Tibial artery (tissue), 4 donors: ENCODE measurements at regions not wholly inside any gene's neighbourhood (a gene's known extent, or its start where the extent isn't known, plus 50 kb on each side); places are given as distances from the start of the nearest gene placed in this dataset.

Experiments
- DNase-seq, 2 donors: peaks; one replicate each; pipeline ENCODE4 v3.0.0-alpha.2; 2019
- H3K27ac ChIP-seq, 2 donors: fragments of 200-600 bp; sonication (generic) in 1 of 2; 1 replicate in 1 of 2; 2 replicates in 1 of 2; pipeline ENCODE4 v1.5.1; 2018 to 2019; ENCODE audit warnings: mild to moderate bottlenecking in 1 of 2
- H3K27me3 ChIP-seq, 2 donors: fragments of 200-600 bp; sonication (generic) in 1 of 2; one replicate each; pipeline versions ENCODE4 v1.5.1 to v1.6.0; 2016 to 2019
- H3K36me3 ChIP-seq, 3 donors: fragments of 200-600 bp; sonication (generic) in 2 of 3; one replicate each; pipeline ENCODE4 v1.5.1; 2016 to 2019; ENCODE audit warnings: mild to moderate bottlenecking in 2 of 3
- H3K4me1 ChIP-seq, 4 donors: fragments of 200-600 bp; sonication (generic) in 2 of 4; 1 replicate in 3 of 4; 2 replicates in 1 of 4; pipeline ENCODE4 v1.5.1; 2016 to 2019
- H3K4me3 ChIP-seq, 2 donors: fragments of 200-600 bp; sonication (generic) in 1 of 2; 1 replicate in 1 of 2; 2 replicates in 1 of 2; pipeline ENCODE4 v1.5.1; 2018 to 2019; ENCODE audit warnings: mild to moderate bottlenecking in 2 of 2
- H3K9me3 ChIP-seq, 3 donors: fragments of 200-600 bp; sonication (generic) in 1 of 3; one replicate each; pipeline ENCODE4 v1.5.1; 2016 to 2019
- intact Hi-C: fragments of 100-400 bp; cut with DNase I; formaldehyde crosslinking; loops from one replicate; pipeline ENCODE4 v1.15.0; 2023; ENCODE audit warnings: low total_unique reads
- TF ChIP-seq, protein P1 (sequence below), 2 experiments: fragments of 200-600 bp in 1 of 2; fragments of 450-650 bp in 1 of 2; IDR thresholded peaks; one replicate each; pipeline ENCODE4 v1.5.1; 2017 to 2019; ENCODE audit warnings: antibody characterized with exemption in 2 of 2, mild to moderate bottlenecking in 1 of 2, moderate library complexity in 1 of 2

- intact Hi-C loops, result no loop called here
- H3K9me3 ChIP-seq, result no peaks in the 10 kb centered on the region
- no peak overlapping the region for H3K4me3 ChIP-seq
- TF ChIP-seq, protein P1, sequence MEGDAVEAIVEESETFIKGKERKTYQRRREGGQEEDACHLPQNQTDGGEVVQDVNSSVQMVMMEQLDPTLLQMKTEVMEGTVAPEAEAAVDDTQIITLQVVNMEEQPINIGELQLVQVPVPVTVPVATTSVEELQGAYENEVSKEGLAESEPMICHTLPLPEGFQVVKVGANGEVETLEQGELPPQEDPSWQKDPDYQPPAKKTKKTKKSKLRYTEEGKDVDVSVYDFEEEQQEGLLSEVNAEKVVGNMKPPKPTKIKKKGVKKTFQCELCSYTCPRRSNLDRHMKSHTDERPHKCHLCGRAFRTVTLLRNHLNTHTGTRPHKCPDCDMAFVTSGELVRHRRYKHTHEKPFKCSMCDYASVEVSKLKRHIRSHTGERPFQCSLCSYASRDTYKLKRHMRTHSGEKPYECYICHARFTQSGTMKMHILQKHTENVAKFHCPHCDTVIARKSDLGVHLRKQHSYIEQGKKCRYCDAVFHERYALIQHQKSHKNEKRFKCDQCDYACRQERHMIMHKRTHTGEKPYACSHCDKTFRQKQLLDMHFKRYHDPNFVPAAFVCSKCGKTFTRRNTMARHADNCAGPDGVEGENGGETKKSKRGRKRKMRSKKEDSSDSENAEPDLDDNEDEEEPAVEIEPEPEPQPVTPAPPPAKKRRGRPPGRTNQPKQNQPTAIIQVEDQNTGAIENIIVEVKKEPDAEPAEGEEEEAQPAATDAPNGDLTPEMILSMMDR (IDR thresholded peaks at IDR 0.05), result no peak
- DNase-seq, result no peak
- H3K27me3 ChIP-seq, result no peaks in the 10 kb centered on the region
- H3K4me1 ChIP-seq, result no peaks in the 10 kb centered on the region
- no peaks in the 10 kb centered on the region for H3K36me3 ChIP-seq
- no peak overlapping the region for H3K27ac ChIP-seq
Observed at GRCh38 chr12:60402996-60403395, 807.2 kb downstream of the SLC16A7 start.

GRCh38 chr12:60415351-60415750, 819.5 kb downstream of the SLC16A7 start:
- H3K9me3 ChIP-seq, result peaks cover 0 to 5% (median 0%) of the 10 kb centered on the region in 3 donors
- H3K4me3 ChIP-seq, result no peak overlapping the region
- TF ChIP-seq, protein P1 (IDR thresholded peaks at IDR 0.05), result no peak
- no peak overlapping the region for H3K27ac ChIP-seq
- H3K27me3 ChIP-seq, result no peaks in the 10 kb centered on the region
- intact Hi-C loops, result no loop called here
- no peaks in the 10 kb centered on the region for H3K36me3 ChIP-seq
- H3K4me1 ChIP-seq, result no peaks in the 10 kb centered on the region
- no peak for DNase-seq

DNA sequence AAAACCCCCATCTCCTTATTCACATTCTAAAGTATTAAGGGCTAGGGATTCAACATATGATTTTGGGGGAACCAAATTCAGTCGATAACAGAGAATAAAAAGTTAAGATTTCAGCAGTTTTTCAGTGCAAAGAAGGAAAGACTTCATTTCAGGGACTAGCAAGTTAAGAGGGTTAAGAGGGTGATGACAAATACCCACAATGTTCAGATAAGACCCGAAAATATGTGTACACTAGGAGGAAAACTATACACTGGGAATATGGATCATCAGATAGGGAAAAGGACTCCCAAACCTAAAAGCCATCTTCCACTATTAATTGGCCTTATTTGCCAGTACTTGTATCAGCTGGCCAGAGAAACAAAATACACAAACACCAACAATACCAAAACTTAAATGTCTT, 824.2 kb downstream of the SLC16A7 start:
- Histone ChIP-seq H3K27ac (no peak overlapping the region), H3K4me3 (no peak overlapping the region), H3K36me3 (no peaks in the 10 kb centered on the region), H3K27me3 (no peaks in the 10 kb centered on the region), H3K9me3 (peaks cover 0 to 5% (median 2%) of the 10 kb centered on the region in 3 donors), H3K4me1 (no peaks in the 10 kb centered on the region)
- no peak for DNase-seq
- TF ChIP-seq, protein P1 (IDR thresholded peaks at IDR 0.05), result no peak
- intact Hi-C loops, result no loop called here

DNA sequence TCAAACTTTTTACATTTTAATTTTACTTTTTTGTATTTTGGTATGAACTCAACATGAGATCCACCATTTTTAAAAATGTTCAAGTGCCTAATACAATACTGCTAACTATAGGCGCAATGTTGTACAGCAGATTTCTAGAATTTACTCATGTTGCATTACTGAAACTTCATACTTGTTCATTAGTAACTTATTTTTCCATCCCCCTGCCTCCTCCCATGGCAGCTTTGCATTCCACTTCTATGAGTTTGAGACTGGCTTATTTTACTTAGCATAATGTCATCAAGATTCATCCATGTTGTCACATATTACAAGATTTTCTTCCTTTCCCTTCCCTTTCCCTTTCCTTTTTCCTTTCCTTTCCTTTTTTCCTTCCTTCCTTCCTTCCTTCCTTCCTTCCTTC, 825.9 kb downstream of the SLC16A7 start:
- intact Hi-C loops, result no loop called here
- no peak overlapping the region for H3K27ac ChIP-seq
- TF ChIP-seq, protein P1 (IDR thresholded peaks at IDR 0.05), result no peak
- no peaks in the 10 kb centered on the region for H3K36me3 ChIP-seq
- H3K4me1 ChIP-seq, result no peaks in the 10 kb centered on the region
- peaks cover 0 to 2% (median 0%) of the 10 kb centered on the region in 3 donors for H3K9me3 ChIP-seq
- no peak overlapping the region for H3K4me3 ChIP-seq
- no peaks in the 10 kb centered on the region for H3K27me3 ChIP-seq
- no peak for DNase-seq

DNA sequence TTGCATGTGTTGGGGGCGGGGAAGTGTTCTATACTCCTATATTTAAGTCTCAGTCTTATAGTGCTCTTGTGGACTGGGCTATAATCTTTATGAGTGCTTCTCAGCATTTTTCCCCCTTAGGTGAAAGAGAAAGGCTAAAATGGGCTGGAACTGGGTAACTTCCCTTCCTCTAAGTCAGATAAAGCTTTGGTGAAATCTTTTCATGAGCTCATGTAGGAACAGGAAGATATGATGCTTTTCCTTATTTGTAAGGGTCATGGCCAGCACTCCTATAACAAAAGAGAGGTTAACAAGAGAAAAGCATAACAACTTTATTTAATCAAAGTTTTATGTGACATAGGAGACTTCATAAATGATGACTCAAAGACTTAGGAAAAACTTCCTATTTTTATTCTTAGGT, 841.5 kb downstream of the SLC16A7 start:
- no peak for DNase-seq
- H3K4me3 ChIP-seq, result no peak overlapping the region
- no peak overlapping the region for H3K27ac ChIP-seq
- TF ChIP-seq, protein P1 (IDR thresholded peaks at IDR 0.05), result no peak
- no peaks in the 10 kb centered on the region for H3K27me3 ChIP-seq
- peaks cover 0 to 4% (median 0%) of the 10 kb centered on the region in 3 donors for H3K9me3 ChIP-seq
- intact Hi-C loops, result no loop called here
- no peaks in the 10 kb centered on the region for H3K4me1 ChIP-seq
- no peaks in the 10 kb centered on the region for H3K36me3 ChIP-seq

GRCh38 chr12:60441577-60441976, 845.7 kb downstream of the SLC16A7 start:
- H3K27ac ChIP-seq, result no peak overlapping the region
- H3K4me3 ChIP-seq, result no peak overlapping the region
- no peaks in the 10 kb centered on the region for H3K36me3 ChIP-seq
- TF ChIP-seq, protein P1 (IDR thresholded peaks at IDR 0.05), result no peak
- no peaks in the 10 kb centered on the region for H3K27me3 ChIP-seq
- H3K9me3 ChIP-seq, result peaks cover 0 to 4% (median 0%) of the 10 kb centered on the region in 3 donors
- DNase-seq, result no peak
- no peaks in the 10 kb centered on the region for H3K4me1 ChIP-seq
- intact Hi-C loops, result no loop called here
